ENCODE measurements at regions not wholly inside any gene's neighbourhood (a gene's known extent, or its start where the extent isn't known, plus 50 kb on each side); places are given as distances from the start of the nearest gene placed in this dataset.

DNA sequence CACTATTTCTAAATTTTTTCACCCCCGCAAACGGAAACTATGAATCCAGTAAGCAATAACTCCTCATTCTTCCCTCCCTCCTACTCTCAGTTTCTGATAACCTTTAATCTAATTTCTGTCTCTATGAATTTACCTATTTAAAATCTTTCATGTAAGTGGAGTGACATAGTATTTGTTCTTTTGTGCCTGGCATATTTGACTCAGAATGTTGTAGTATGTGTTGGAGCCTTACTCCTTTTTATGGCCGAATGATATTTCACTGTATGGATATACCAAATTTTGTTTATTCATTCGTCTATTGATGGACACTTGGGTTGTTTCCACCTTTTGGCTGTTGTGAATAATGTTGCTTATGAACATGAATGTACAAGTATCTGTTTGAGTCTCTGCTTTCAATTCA lies 61.1 kb upstream of the C1GALT1C1 start:
- DNase-seq, result no peak

DNA sequence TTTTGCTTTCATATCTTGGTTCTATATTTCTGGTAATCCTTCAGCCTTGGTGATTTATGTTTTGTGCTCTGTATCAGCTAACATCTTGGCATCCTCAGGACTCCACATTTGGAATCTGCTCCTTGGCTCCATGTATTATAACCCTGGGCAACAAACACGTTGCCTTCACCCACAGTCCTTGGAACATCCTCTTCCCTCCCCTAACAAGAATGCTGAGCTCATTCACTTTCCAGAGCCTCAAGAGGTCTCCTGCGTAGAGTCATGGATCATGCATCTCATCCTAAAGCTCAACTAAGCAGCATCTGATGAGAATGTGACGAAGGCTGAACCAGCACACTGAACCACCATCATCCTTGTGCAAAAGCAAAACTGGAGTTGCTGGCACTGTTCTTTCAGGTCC lies 60.5 kb upstream of the C1GALT1C1 start:
- no peak for DNase-seq

DNA sequence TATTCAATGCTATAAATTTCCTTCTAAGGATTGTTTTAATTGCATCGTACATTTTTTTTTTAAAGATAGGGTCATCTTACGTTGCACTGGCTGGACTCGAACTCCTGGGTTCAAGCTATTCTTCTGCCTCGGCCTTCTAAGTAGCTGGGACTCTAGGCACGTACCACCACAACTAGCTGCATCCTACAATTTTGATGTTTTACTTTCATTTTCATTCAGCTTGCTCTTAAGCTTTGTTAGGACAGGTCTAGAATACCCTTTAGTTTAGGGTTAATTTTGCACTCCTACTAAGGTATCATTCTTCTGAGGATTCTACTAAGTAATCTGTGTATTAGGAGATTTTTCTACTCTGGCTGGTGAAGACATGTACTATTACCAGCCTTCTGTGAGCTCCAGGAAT lies 50.2 kb upstream of the C1GALT1C1 start:
- no peak for DNase-seq
